Cardiac septum (tissue), 1 donor: ENCODE measurements at regions not wholly inside any gene's neighbourhood (a gene's known extent, or its start where the extent isn't known, plus 50 kb on each side); places are given as distances from the start of the nearest gene placed in this dataset.

Experiments
- DNase-seq: peaks from one replicate; pipeline ENCODE4 v3.0.0-alpha.2; 2020; ENCODE audit warnings: low spot score
- intact Hi-C: fragments of 100-400 bp; cut with DNase I; formaldehyde crosslinking; loops from one replicate; pipeline ENCODE4 v1.14.0; 2022
- donor health status: DM: no; HTN: no; CAD: no.

DNA sequence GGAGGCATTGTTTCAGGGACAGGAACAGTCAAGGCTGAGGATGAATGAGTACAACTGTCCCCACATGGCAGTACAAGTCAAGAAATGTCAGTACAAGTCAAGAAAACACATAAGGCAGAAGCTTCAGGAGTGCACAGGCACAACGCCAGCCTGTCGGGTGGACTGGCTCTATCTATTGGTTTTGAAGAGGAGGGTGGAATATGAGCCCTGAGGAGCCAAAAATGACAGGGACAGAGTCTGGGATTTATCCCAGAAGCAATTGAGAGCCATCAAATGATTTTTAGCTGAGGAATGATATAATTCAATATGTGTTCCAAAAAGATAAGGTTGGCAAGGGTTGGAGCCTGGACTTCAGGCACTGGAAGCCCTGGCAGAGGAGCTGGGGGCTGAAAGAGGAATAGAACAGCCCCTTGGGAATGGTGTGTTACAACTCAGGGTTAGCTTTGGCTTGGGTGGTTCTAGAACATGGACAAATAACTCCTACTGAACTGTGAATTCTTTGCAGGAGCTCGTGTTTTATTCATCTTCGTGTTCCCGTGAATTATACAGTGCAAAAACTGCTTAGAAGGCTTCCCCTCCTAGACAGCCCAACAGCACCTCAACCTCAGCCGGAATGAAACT, 425.7 kb upstream of the ARID1B start:
- DNase-seq, result no peak
- intact Hi-C loops, result no loop called here

DNA sequence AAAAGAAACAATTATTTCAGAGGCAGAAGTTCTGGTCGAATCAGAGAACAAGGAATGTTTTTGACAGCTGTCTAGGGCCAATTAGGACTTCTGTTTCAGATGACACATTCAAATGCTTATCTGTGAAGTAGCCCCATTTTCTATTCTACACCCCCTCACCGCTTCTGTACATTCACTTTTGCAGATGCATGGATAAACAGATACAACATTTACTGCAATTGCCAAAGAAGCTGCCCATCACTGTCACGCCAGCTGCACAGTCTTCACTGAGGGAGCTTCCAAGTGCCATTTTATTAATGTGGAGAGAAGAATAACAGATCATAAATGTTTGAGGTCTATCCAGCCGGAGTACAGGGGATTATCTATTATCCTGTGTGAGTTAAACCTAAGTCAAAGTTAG, 426.8 kb upstream of the ARID1B start:
- DNase-seq, result no peak
- intact Hi-C loops, result no loop called here

DNA sequence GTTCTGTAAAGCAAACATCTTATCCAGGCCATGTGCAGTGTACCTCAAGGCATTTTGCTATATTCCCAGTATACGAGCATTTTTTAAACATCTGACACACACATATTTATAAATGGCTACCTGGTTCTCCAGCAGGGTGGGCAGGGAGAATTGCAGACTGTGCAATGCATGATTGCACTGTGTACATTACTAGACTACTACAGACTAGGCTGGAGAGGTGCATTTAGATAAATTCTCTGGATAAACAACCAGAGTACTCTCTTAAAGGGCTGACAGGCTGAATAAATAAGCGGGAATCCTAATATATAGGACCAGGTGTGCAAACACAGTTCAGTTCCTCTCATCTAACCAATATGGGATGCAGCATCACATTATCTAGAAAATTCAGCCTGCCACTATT, 428.3 kb upstream of the ARID1B start:
- intact Hi-C loops, result no loop called here
- DNase-seq, result no peak

DNA sequence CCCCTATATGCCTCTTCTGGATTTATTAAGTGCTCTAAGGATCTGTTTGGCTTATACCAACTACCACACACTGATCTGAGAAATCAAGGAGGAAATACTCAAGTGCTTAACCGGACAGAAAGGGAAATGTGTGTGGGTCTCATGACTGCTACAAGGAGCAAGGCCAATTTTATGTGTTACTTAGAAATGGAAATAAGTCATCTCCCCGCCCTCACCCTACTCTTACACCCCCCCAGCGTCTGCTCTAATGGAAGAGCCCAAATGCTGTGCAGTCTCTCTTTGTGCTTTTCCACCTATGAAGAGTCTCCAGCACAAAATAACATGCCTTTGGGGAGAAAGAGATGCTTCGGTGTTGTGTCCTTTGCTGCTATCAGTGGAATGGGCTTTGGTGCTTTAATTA, 428.8 kb upstream of the ARID1B start:
- intact Hi-C loops, result no loop called here
- no peak for DNase-seq

DNA sequence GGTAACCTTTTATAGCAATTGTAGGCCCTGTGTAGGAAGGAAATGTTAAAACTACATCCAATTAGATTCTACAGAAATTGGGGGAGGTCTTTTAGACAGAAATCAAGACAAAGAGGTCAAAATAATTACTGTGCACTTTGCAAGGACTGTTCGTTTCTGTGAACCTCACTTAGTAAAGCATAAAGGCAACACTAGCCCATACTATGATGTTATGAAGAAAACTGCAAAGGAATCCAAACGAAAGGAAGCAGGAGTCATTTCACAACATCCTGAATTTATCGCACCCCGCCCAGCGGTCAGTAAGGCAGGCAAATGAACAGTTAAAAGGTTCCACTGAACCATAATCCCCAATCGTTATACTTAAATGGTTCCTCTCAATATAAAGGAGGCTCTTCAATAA, 429.5 kb upstream of the ARID1B start:
- DNase-seq, result no peak
- intact Hi-C loops, result no loop called here

DNA sequence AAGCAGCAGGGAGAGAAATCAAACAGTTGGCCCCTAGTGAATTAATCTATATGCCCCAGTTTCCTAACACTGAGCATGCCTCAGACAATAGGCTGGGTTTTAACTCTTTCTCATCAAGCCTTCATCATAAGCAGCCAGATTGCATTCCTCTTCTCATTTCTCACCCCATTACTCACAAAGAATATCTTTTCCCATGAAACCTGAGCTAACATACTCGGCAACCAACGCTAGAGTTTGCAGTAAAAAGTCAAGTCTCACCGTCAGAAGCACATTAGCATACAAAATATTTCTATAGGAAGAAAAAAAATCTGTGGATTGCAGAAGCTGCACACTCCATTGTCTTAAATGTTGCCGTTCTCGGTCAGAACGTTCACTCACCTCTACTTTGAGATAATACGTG, 429.9 kb upstream of the ARID1B start:
- intact Hi-C loops, result no loop called here
- no peak for DNase-seq

DNA sequence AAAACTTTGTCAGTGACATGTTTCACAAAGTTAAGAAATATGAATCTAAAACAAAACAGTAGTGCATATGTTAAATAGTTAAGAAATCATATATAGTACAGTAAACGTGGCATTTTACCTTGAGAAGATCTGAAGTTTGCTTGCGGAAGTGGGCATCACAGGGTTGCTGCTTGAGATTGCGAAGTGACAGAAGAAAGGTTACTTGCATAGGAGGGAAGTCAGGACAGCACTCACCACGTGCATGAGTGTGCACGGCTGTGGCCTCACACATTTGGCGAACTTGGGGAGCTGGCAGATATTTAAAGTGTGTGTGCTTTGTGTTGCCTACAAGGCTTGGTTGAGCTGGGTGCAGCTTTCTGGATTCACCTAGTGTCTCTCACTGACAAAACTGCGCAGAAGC, 431.5 kb upstream of the ARID1B start:
- DNase-seq, result no peak
- intact Hi-C loops, result no loop called here

DNA sequence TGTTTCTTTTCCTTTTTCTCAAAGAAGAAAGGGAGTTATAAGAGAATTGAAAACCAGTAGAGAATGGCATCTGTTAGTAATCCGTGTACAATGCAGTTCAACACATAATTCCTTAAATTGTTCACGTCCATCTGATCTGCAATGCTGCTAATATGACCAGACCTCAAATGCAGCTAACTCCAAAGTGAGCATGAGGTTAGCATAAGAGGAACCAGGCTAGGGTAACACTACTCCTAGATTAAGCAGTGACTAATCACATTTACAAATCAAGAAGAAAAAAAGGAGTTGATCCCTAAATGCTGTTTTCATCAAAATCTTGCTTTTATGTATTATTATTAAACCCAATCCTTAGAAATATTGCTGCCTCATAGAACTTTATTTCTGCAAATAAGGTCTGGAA, 432.7 kb upstream of the ARID1B start:
- DNase-seq, result no peak
- intact Hi-C loops, result no loop called here

DNA sequence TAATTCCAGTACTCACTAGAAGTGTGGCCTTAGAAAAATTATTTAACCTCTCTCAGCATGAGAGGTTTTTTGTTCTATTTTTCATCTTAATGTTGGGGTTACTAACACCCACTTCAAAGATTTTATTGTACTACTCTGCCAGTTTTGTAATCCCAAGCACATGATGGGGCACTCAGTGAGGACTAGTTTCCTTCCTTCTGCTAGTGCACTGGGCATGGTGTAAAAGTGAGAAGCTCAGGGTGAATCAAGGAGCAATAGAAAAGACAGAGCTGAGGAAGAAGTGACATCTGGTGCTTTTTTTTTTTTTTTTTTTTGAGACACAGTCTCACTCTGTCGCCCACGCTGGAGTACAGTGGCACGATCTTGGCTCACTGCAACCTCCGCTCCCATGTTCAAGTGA, 439.4 kb upstream of the ARID1B start:
- no peak for DNase-seq
- intact Hi-C loops, result no loop called here

DNA sequence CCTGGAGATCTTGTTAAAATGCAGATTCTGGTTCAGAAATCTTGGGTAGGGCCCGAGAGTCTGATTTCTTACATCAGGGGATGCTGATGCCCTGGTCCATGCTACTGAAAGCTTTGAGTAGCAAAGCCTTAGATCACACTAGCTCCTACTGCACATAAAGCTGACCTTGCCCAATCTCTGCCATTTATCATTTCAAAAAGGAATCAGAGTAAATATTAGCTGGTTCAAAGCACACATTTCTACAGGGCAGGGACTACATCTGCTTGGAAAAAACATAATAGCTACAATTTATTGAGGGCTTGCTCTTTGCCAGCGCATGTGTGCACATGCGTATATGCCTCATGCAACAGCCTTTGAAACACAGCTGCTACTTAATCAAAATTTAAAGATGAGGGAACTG, 440.4 kb upstream of the ARID1B start:
- DNase-seq, result no peak

DNA sequence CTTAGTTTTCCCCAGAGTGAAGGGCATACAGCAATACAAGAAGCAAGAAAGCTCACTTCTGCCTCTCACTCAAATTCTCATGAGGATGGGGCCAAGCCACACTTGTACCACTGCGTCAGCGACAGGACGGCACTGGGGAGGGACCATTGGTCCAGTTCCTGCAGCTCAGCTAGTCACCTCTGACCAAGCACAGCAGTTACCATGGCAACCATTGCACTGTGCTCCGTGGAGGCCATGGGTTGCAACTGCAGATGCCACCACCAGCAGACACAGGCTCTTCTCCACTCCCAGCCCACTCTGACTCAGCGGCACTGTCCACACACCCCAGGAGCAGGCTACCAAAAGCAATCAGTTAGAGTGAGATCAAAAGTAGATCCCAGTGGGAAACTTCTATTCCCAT, 441.1 kb upstream of the ARID1B start:
- intact Hi-C loops, result no loop called here
- no peak for DNase-seq

More for the DNA sequence above, 440.4 kb upstream of the ARID1B start:
- intact Hi-C loops, result no loop called here

DNA sequence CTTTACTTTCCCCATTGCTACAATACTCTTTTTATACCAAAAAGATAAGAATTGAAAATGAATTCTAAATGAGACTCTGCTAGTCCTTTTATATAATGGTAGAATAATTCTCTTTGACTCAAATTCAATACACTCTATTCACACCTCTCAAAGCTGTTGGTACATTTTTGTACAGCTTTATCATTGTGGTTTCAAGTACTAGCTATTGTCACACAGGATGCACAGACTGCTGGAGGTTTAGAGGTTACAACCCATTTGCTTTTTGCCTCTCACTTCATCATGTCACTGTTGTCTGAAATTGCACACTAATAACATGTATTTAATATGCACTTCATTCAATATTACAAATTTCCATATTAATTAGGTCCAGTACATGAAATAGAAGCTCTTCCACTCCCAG, 442.2 kb upstream of the ARID1B start:
- intact Hi-C loops, result no loop called here
- DNase-seq, result no peak

DNA sequence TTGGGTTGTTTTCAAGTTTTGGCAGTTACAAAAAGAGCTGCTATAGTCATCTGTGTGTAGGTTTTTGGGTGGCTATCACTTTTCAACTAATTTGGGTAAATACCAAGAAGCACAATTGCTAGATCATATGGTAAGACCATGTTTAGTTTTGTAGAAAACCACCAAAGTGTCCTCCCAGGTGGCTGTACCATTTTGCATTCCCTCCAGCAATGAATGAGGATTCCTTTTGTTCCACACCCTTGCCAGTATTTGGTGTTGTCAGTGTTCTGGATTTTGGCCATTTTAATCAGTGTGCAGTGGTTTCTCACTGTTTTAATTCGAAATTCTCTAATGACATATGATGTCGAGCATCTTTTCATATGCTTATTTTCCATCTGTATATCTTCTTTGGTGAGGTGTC, 457.5 kb upstream of the ARID1B start:
- intact Hi-C loops, result no loop called here
- no peak for DNase-seq

DNA sequence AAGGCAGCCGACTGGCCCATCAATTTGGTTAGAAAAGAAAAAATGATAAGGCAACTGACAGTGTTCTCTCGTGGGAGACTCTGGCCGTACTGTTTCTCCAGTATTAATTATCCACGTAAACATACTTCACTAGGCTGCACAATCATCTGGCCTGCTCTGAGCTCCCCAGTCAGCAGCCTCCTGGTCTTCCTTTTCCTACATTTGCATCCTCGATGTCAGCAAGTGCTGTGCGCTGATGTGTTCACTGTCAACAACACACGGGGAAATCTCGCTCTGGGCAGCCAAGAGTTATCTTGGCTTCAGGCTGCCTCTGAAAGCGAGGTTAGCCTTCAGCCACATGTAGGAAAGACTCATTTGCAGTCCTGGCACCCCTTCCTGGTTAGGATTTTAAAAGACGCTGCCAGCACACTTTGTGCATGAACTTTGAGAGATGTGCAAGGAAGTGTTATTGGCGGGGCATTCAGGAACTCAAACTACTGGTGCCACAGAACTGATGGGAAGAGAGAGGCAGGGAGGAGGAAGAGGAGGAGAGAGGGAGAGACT, 460.5 kb upstream of the ARID1B start:
- intact Hi-C loops, result no loop called here
- no peak for DNase-seq

DNA sequence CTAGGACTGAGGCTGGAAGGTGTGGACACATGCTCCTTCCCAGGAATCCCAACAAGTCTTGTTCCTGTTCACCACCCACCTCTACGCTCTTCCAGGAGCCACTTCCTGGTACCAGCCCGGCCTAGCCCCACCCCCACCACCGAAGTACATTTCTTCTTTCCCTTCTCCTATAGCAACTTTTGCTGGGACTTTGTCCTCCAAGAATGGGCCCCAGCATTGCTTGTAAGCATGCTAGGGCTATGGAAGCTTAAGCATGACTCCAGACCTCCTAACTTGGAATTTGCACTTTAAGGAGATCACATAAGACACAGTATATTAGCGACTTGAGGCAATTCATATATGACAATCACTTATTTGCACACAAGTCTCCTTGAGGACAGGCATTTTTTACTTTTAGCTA, 462.0 kb upstream of the ARID1B start:
- no peak for DNase-seq
- intact Hi-C loops, result no loop called here

DNA sequence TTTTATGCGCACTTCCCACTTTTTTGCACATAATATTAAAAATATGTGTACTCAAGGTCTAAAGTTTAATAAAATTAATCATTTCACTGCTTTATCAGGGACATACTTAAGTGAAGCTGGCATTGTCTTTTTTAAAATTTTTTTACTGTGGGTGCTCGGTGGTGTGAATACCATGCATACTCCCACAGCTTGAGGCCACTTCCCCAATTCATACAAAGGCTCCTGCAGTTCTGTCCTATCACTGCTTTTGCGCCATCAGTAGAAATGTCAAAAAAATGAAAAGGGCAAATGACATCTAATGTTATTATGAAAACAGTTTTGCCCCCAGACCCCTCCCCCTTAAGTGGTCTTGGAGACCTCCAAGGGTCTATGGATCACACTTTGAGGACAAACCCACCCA, 464.1 kb upstream of the ARID1B start:
- no peak for DNase-seq
- intact Hi-C loops, result no loop called here

DNA sequence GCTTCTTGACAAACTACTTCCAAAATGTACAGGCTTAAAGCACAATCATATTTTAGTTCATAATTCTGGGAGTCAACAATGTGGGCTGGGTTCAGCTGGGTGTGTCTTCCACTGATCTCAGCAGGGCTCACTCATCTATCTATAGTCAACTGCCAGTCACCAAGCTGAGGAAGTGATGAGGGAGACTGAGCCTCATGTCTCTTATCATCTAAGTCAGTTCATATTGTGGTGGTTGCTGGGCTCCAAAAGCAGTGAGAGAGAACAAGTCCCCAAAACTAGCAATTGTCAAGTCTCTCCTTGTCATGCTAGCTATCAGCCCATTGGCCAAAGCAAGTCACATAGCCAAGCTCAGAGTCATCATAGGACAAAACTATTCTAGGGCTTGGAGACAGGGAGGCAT, 465.9 kb upstream of the ARID1B start:
- intact Hi-C loops, result no loop called here

DNA sequence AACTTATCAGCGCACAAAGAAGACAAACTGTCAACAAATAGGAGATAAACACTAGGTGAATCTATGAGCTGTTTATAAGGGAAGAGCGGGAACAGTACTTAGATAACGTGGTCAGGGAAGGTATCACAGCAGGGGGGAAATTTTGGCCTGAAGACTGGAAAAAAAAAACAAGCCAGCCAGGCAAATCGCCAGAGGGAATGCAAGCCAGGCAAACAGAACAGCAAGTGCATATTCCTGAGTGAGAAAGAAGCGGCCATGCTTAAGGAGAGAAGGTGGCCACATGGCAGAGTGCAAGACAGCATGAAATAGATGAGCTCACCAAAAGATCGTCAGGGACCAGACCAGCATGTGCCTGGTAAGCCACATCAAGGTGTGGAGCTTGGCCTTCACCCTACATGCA, 466.5 kb upstream of the ARID1B start:
- intact Hi-C loops, result no loop called here
- DNase-seq, result no peak

More for the DNA sequence above, 465.9 kb upstream of the ARID1B start:
- DNase-seq, result no peak

DNA sequence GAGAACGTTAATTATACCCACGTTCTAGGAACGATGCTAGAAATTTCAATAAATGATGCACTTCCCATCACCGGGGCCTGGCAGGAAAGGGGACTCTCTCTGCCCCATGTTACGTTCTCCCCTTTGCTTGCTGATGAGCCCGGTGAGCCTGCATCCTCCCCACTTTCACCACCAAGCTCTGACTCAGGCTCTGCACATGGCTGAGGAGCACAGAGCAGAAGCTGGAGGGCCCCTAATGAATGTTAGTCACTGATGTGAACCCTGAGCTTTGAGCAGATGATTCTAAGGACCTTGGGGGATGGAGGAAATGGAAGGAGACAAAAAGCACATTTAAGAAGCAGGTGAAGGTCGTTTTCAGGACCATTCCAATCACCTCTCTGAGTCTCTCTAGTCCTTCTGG, 468.2 kb upstream of the ARID1B start:
- no peak for DNase-seq
- intact Hi-C loops, result no loop called here

DNA sequence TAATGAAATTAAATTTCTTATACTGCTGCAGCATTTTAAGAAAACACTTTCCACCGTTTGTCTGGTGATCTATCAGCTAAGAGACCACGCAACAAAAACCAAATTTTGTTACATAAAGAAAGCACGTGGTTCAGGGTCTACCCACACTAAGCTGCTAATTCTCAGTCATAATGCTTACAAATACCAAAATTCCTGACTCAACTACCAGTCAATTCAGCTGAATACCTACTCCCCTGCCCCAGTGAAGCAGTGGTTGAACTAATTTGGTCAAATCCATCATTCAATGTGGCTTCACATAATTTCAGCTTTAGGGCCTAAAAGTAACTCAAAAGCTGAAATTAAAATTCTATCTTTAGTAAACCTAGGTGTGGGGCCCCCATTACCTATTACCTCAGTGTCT, 468.6 kb upstream of the ARID1B start:
- intact Hi-C loops, result no loop called here
- DNase-seq, result no peak

DNA sequence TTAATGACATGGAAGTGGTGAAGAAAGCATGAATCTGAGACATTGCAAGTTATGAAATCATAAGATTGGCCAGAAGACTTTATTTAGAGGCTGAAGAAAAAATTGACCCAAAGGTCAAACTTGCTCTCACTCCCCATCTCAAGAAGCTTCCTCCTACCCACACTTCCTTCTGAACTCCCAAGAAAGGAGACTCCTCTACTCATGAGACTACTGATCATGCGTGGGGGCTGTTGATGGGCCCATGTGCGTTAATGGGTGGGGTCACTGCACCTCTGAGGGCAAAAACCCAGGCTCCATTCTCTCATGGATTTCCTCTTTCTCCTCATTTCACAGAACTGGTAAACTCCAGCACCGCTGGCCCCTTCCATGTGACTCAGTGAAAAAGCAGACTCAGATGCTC, 470.6 kb upstream of the ARID1B start:
- intact Hi-C loops, result no loop called here
- no peak for DNase-seq

DNA sequence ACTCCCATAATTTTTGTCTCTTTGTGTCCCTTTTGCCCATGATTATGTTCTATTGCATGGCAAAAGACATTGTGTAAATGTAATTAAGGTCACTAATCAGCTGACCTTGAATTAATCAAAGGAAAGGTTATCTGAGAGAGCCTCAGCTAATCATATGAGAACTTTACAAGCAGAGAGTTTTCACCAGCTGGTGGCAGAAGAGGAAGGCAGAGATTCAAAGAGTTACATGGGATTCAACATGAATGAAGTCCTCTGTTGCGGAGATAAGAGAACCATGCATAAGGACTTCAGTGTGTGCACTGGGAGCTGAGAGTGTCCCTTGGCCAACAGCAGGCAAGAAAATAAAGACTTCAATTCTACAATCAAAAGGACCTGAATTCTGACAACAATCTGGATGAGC, 494.1 kb upstream of the ARID1B start:
- intact Hi-C loops, result no loop called here
- no peak for DNase-seq
